SK-N-MC (cell line): ENCODE measurements at regions not wholly inside any gene's neighbourhood (a gene's known extent, or its start where the extent isn't known, plus 50 kb on each side); places are given as distances from the start of the nearest gene placed in this dataset.

ENCODE experiments used
- EZH2 ChIP-seq: fragments of 200-600 bp; sonication (generic); IDR thresholded peaks from one replicate; pipeline ENCODE4 v1.6.1; 2017; ENCODE audit warnings: antibody characterized with exemption
- FOXP2 ChIP-seq: optimal IDR thresholded peaks from 2 replicates; pipeline ENCODE3; 2011; ENCODE audit warnings: mild to moderate bottlenecking, moderate library complexity; ENCODE audit not compliant: insufficient read depth; ENCODE audit errors: extremely low read length, control extremely low read depth
- POLR2AphosphoS5 ChIP-seq: IDR thresholded peaks from 2 replicates; pipeline ENCODE4 v1.6.1; 2012; ENCODE audit warnings: mild to moderate bottlenecking, low read depth, low read length, borderline replicate concordance

GRCh38 chr6:105740946-105741645 lies 338.2 kb upstream of the PREP start:
- TF ChIP-seq POLR2AphosphoS5, result no peak
- no peak for TF ChIP-seq EZH2
- TF ChIP-seq FOXP2, result no peak
